Kidney capillary endothelial cell (primary cell): ENCODE measurements at regions not wholly inside any gene's neighbourhood (a gene's known extent, or its start where the extent isn't known, plus 50 kb on each side); places are given as distances from the start of the nearest gene placed in this dataset.

Experiments used
- DNase-seq: peaks from one replicate; pipeline ENCODE4 v3.0.0-alpha.2; 2018; ENCODE audit warnings: low spot score

- DNase-seq, result no peak
Measured at GRCh38 chrX:42096265-42096920, 173.0 kb upstream of the CASK start.

- no peak for DNase-seq
Measured at GRCh38 chrX:42094218-42094617, 170.9 kb upstream of the CASK start.

DNA sequence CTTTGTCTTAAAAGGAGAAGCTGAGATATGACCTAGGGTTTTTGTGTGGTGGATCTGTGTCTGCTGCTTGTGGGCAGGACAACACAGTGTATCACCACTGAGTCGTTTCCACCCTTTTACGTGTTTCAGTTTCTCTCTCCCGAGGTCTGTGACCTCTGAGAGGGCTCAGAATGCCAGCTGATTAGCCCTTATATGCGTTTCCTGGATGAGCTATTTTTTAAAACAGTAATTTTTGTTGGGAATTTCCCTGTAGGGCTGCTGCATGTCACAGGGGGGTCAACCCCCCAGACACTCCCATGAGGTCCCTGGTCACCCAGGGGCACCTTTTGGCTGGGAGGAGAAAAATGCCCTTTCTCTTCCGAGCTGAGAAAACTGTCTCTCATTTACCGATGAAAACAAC lies 170.4 kb upstream of the CASK start:
- DNase-seq, result no peak

DNA sequence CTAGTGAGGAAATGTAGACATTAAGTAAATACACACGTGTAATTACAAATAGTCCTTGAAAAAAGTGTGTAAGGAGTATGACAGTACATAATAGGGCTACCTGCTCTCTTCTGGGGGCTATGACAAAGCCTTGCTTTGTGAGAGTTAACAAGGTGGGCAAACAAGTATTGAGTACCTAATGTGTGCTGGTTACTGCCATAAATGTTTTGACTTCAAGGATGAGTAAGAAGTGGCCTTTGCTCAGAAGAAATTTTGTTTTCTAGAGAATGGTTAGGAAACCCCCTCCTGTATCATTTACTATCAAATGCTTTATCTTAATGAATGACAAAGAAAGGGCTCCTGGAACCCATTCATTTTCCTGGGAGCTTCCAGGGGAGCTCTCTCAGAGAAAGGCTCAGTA lies 167.0 kb upstream of the CASK start:
- no peak for DNase-seq

DNA sequence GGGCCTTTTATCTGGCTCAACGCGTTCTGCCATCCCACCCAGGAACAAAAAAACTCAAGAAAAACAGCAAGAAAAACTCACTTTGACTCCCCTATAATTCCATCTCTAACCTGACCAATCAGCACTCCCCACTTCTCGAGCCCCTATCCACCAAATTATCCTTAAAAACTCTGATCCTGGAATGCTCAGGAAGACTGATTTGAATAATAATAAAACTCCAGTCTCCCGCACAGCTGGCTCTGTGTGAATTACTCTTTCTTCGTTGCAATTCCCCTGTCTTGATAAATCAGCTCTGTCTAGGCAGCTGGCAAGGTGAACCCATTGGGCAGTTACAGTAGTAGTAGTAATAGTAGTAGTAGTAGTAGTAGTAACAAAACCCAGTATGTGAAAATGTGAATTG lies 165.7 kb upstream of the CASK start:
- no peak for DNase-seq

GRCh38 chrX:42087960-42088359 lies 164.6 kb upstream of the CASK start:
- no peak for DNase-seq

- no peak for DNase-seq
Measured at GRCh38 chrX:42085836-42086235, 162.5 kb upstream of the CASK start.

GRCh38 chrX:42079968-42080367 lies 156.6 kb upstream of the CASK start:
- no peak for DNase-seq

DNA sequence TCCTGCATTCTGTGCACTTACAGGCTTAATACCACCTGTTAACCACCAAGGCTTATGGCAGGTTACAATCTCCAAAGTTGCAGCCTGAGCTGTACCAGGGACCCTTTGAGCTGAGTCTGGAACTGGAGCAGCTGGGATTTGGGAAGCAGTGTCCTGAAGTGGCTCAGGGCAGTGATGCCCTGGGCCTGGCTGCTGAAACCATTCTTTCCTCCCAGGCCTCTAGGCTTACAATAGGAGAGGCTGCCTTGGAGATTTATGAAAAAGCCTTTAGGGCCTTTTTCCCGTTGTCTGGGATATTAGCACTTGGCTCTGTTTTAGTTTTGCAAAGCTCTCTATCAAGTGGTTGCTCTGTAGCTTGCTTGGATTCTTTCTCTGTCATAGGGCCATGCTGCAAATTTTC lies 154.3 kb upstream of the CASK start:
- DNase-seq, result no peak

DNA sequence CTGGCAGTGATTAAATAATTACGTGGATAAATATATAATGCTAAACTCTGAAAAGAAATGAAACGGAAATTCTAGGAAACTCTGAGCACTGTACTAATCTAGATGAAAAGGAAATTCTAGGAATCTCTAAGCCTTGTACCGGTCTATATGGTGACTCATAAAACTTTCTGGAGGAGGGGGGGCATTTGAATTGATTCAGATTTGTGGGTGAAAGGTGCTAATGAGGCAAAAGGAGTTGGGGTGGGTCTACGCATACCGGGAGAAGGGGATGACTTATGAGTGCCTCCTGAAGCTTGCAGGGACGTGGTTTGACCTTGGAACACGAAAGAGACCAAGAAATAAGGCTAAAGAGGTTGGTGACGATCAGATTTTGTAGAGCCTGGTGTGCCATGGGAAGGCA lies 151.7 kb upstream of the CASK start:
- DNase-seq, result no peak

GRCh38 chrX:42073448-42073847 lies 150.1 kb upstream of the CASK start:
- no peak for DNase-seq

DNA sequence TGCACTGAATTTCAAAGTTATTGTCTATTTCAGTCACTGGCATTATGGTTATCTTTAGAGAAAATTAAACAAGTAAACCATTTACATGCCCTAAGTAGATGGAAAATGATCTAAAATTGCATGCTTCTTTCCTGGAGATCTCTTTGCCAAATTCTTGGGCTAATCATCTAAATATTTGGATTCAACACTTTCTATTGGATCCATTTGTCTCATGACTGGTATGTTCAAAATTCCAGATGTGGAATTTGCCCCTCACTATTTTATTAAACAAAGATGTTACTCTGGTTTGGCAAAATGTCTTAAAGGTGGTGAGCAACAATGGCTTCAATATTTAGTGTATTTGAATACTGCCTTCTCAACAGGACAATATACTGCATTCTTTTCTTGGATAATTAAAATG lies 147.5 kb upstream of the CASK start:
- DNase-seq, result no peak

GRCh38 chrX:42054256-42054655 lies 130.9 kb upstream of the CASK start:
- no peak for DNase-seq

DNA sequence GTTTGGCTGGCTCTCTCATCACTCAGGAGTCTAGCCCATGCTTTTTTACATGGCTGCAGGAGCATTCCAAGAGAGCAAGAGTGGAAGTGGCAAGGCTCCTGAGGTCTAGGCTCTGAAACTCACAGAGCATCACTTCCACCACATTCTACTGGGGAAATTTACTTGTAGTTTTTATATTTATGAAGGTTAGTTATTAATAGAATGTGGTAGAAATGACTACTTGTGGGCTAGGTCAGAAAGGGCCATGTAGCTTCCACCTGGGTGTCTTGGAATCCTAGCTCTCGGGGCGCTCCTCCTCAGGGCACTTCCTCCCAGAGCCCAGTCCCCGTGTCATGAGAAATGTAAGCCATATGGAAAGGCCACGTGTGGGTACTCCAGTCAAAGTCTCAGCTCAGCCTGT lies 127.0 kb upstream of the CASK start:
- DNase-seq, result no peak

GRCh38 chrX:42047886-42048285 lies 124.5 kb upstream of the CASK start:
- DNase-seq, result no peak

DNA sequence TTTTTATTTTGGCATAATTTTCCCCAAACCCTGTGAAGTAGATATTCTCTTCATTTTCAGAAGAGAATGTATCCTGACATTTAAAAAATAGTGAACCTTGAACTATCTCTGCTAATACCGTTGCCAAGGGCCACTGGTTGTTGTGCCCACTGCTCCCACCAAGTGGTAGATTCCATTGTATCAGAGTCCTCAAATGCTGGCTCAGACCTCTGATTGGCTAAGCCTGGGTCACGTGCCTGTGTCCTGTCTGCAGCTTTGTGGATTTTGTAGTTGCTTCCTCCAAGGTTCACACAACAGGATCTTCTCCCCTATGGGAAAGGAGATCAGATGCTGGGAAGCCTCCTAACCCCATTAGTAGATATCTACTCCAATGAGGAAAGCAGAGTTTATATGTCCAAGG lies 104.8 kb upstream of the CASK start:
- no peak for DNase-seq

- DNase-seq, result no peak
Measured at GRCh38 chrX:42027367-42028000, 104.1 kb upstream of the CASK start.

- peak; percentile 50 for DNase-seq
Measured at GRCh38 chrX:42025861-42026260, 102.5 kb upstream of the CASK start.

- no peak for DNase-seq
Measured at GRCh38 chrX:42023122-42023521, 99.8 kb upstream of the CASK start.

DNA sequence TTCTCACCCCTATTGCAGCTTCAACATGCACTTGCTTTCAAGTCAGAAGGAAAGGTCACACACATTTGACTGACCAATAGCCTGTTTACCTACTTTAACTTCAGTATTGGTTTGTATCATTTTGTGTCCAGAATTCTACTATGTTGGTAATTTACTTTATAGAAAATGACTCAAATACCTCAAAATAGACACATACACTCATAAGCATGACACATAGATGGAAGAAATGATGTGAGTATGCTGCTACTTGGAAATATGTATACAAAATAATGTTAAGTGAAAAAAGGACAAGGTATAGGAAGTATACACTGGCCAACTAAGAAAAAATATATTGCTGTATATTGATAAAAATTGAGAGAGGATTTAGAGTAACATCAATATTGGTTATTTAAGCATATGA lies 98.8 kb upstream of the CASK start:
- DNase-seq, result peak; percentile 3

- DNase-seq, result no peak
Measured at GRCh38 chrX:42021058-42021457, 97.7 kb upstream of the CASK start.

DNA sequence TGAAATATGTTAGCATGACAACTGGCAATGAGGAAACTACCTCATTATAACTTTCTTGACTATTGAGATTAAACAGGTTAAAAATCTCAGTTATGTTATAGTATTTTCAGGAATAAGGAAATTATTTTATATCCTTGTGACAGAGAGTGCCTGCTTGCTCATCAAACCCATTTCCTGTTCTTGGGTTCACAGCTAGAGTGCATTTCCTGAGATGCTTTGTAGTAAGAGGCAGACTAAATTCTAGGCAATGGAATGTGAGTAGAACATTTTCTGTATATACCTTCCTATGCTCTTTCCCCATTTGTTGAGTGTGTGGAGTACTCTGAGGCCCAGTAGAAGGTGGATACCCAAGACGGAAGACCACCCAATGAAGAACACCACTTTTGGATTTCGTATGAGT lies 96.9 kb upstream of the CASK start:
- DNase-seq, result peak; percentile 40

DNA sequence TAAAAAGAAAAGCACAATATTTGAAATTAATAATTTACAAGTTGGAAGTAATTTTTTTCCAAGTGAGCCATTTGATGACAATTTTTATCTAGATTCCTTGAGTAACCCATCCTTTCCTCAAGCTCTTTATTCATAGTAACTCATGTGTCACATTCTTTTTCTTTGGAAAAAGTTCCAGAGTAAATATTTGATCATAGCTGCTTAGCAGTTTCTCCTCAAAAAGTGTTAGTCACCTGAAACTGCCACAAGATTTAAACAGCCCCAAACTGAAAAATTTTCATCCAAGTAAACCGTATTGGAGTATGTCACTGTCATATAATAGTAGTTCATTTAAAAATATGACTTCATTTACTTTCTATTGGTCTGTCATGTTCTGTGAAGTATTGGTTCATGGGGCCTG lies 94.6 kb upstream of the CASK start:
- DNase-seq, result no peak

DNA sequence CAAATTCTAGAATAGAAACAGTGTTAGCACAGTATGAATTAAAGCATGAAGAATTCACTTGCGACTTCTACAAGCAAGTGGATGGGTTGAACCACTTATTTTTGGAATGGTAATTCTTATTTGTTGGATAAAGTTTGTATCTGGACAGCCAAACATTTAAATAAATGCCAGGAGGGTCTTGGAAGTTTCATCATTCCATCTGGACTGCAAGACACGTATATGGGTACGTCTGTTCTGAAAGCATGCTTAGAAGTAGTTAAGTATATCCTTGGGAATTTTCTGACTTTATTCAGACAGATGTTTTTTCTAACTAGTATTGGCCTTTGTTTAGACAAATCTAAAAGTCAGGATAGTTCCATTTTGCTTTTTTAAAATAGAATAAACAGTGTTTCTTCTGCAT lies 77.5 kb upstream of the CASK start:
- DNase-seq, result no peak
